Epithelial cell of proximal tubule (primary cell): ENCODE measurements at regions not wholly inside any gene's neighbourhood (a gene's known extent, or its start where the extent isn't known, plus 50 kb on each side); places are given as distances from the start of the nearest gene placed in this dataset.

Experiments used
- DNase-seq: peaks from one replicate; pipeline ENCODE4 v3.0.0-alpha.2; 2011; ENCODE audit warnings: low read depth
- H3K4me3 ChIP-seq: 2 replicates; pipeline ENCODE4 v1.5.1; 2011; ENCODE audit warnings: low read depth, mild to moderate bottlenecking, low read length
- CTCF ChIP-seq: conservative IDR thresholded peaks from 2 replicates; pipeline ENCODE4 v1.5.1; 2012; ENCODE audit warnings: low read depth, mild to moderate bottlenecking, low read length

GRCh38 chr6:85322446-85323105 is 127.3 kb upstream of the NT5E start:
- DNase-seq = no peak
- H3K4me3 ChIP-seq = no peak overlapping the region
- TF ChIP-seq CTCF = no peak

GRCh38 chr6:85321906-85322305 is 128.0 kb upstream of the NT5E start:
- DNase-seq = no peak
- TF ChIP-seq CTCF = no peak
- H3K4me3 ChIP-seq = no peak overlapping the region

DNA sequence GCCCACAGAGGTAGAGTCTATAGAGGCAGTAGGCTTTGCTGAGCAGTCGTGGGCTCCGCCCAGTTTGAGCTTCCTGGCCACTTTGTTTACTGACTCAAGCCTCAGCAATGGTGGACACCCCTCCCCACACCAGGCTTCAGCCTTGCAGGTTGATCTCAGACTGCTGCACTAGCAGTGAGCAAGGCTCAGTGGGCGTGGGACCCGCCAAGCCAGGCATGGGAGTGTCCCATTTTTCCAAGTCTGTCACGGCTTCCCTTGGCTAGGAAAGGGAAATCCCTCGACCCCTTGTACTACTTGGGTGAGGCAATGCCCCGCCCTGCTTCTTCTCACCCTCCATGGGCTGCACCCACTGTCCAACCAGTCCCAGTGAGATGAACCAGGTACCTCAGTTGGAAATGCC is 135.3 kb upstream of the NT5E start:
- no peak overlapping the region for H3K4me3 ChIP-seq
- no peak for TF ChIP-seq CTCF
- no peak for DNase-seq

GRCh38 chr6:85300581-85300980 is 149.3 kb upstream of the NT5E start:
- TF ChIP-seq CTCF = no peak
- DNase-seq = no peak
- no peak overlapping the region for H3K4me3 ChIP-seq

DNA sequence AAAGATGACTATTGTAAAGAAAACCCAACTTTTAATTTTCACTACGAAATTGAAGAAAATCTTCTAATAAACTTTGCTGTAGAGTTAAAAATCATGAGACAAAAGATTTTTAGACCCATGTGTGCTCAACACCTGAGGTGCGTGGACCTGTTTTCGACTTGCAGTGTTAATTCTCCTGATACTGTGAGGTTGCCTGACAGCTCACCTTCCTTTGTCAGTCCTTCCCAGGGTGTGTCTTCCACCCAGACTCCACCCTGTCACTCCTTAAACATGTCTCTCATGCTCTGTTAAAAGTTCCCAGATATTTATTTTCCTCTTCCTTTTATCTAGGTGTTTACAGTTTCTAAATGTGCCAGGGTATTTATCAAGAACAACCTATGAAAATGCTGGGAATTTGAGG is 151.3 kb upstream of the NT5E start:
- DNase-seq = no peak
- no peak overlapping the region for H3K4me3 ChIP-seq
- TF ChIP-seq CTCF = no peak

GRCh38 chr6:85291326-85291725 is 158.6 kb upstream of the NT5E start:
- no peak for TF ChIP-seq CTCF
- H3K4me3 ChIP-seq = no peak overlapping the region
- no peak for DNase-seq

- DNase-seq = no peak
- H3K4me3 ChIP-seq = no peak overlapping the region
- TF ChIP-seq CTCF = no peak
These were observed 162.2 kb upstream of the NT5E start for GRCh38 chr6:85287654-85288053.
